ENCODE measurements at regions not wholly inside any gene's neighbourhood (a gene's known extent, or its start where the extent isn't known, plus 50 kb on each side); places are given as distances from the start of the nearest gene placed in this dataset.
A peak's percentile ranks its signal among the peaks of the same experiment; 100 is the strongest.

GRCh38 chr10:130782467-130782866 lies 529.1 kb downstream of the TCERG1L start:
- Histone ChIP-seq H3K4me3 (ENCODE audit: low read length) (no peak overlapping the region), H3K27me3 (ENCODE audit: control insufficient read depth, insufficient read depth) (no peaks in the 10 kb centered on the region), H3K27ac (ENCODE audit: low read length) (no peak overlapping the region), H3K9me3 (ENCODE audit: control insufficient read depth, low read length) (no peaks in the 10 kb centered on the region), H3K4me1 (ENCODE audit: control insufficient read depth, insufficient read depth, low read length) (no peaks in the 10 kb centered on the region)
- WGBS, result 67% methylated on average over 11 of the region's 11 CpGs
- intact Hi-C loops (cut with DNase I), result no loop called here
- DNase-seq, result no peak
- no peak for ATAC-seq

GRCh38 chr10:130784326-130784725 lies 527.2 kb downstream of the TCERG1L start:
- DNase-seq (no peak), ATAC-seq (no peak)
- no peak overlapping the region for H3K27ac ChIP-seq (ENCODE audit: low read length)
- no peaks in the 10 kb centered on the region for H3K27me3 ChIP-seq (ENCODE audit: control insufficient read depth, insufficient read depth)
- no peaks in the 10 kb centered on the region for H3K9me3 ChIP-seq (ENCODE audit: control insufficient read depth, low read length)
- H3K4me1 ChIP-seq (ENCODE audit: control insufficient read depth, insufficient read depth, low read length), result no peaks in the 10 kb centered on the region
- H3K4me3 ChIP-seq (ENCODE audit: low read length), result no peak overlapping the region
- intact Hi-C loops (cut with DNase I), result no loop called here
- 85% methylated on average over 12 of the region's 12 CpGs for WGBS

GRCh38 chr10:130786365-130786966 lies 525.1 kb downstream of the TCERG1L start:
- DNase-seq, result no peak
- H3K27ac ChIP-seq (ENCODE audit: low read length), result no peak overlapping the region
- intact Hi-C loops (cut with DNase I), result no loop called here
- no peak for ATAC-seq
- no peaks in the 10 kb centered on the region for H3K27me3 ChIP-seq (ENCODE audit: control insufficient read depth, insufficient read depth)
- H3K4me3 ChIP-seq (ENCODE audit: low read length), result no peak overlapping the region
- no peaks in the 10 kb centered on the region for H3K9me3 ChIP-seq (ENCODE audit: control insufficient read depth, low read length)
- no peaks in the 10 kb centered on the region for H3K4me1 ChIP-seq (ENCODE audit: control insufficient read depth, insufficient read depth, low read length)
- 76% methylated on average over 20 of the region's 20 CpGs for WGBS

GRCh38 chr10:130787243-130787642 lies 524.3 kb downstream of the TCERG1L start:
- ATAC-seq, result no peak

GRCh38 chr10:130787821-130788220 lies 523.7 kb downstream of the TCERG1L start:
- H3K27me3 ChIP-seq (ENCODE audit: control insufficient read depth, insufficient read depth), result no peaks in the 10 kb centered on the region

More at GRCh38 chr10:130787243-130787642, 524.3 kb downstream of the TCERG1L start:
- no peaks in the 10 kb centered on the region for H3K4me1 ChIP-seq (ENCODE audit: control insufficient read depth, insufficient read depth, low read length)
- 37% methylated on average over 3 of the region's 3 CpGs for WGBS
- no peak overlapping the region for H3K27ac ChIP-seq (ENCODE audit: low read length)
- H3K4me3 ChIP-seq (ENCODE audit: low read length), result no peak overlapping the region
- no peak for DNase-seq
- no peaks in the 10 kb centered on the region for H3K27me3 ChIP-seq (ENCODE audit: control insufficient read depth, insufficient read depth)
- H3K9me3 ChIP-seq (ENCODE audit: control insufficient read depth, low read length), result no peaks in the 10 kb centered on the region
- intact Hi-C loops (cut with DNase I), result no loop called here

GRCh38 chr10:130790339-130790738 lies 521.2 kb downstream of the TCERG1L start:
- Histone ChIP-seq H3K4me3 (ENCODE audit: low read length) (no peak overlapping the region), H3K9me3 (ENCODE audit: control insufficient read depth, low read length) (no peaks in the 10 kb centered on the region), H3K27me3 (ENCODE audit: control insufficient read depth, insufficient read depth) (no peaks in the 10 kb centered on the region), H3K27ac (ENCODE audit: low read length) (no peak overlapping the region), H3K4me1 (ENCODE audit: control insufficient read depth, insufficient read depth, low read length) (no peaks in the 10 kb centered on the region)
- DNase-seq, result no peak
- ATAC-seq, result peak; percentile 42 to 55
- intact Hi-C loops (cut with DNase I), result no loop called here
- WGBS, result 18% methylated on average over 2 of the region's 2 CpGs

More at GRCh38 chr10:130787821-130788220, 523.7 kb downstream of the TCERG1L start:
- Histone ChIP-seq H3K9me3 (ENCODE audit: control insufficient read depth, low read length) (no peaks in the 10 kb centered on the region), H3K27ac (ENCODE audit: low read length) (no peak overlapping the region), H3K4me1 (ENCODE audit: control insufficient read depth, insufficient read depth, low read length) (no peaks in the 10 kb centered on the region), H3K4me3 (ENCODE audit: low read length) (no peak overlapping the region)
- WGBS, result 63% methylated on average over 4 of the region's 4 CpGs
- intact Hi-C loops (cut with DNase I), result no loop called here
- DNase-seq, result no peak
- ATAC-seq, result no peak

- H3K4me1 ChIP-seq (ENCODE audit: control insufficient read depth, insufficient read depth, low read length), result no peaks in the 10 kb centered on the region
- no peak for DNase-seq
- H3K9me3 ChIP-seq (ENCODE audit: control insufficient read depth, low read length), result no peaks in the 10 kb centered on the region
- no peak overlapping the region for H3K4me3 ChIP-seq (ENCODE audit: low read length)
- WGBS, result 81% methylated on average over 15 of the region's 15 CpGs
- H3K27ac ChIP-seq (ENCODE audit: low read length), result no peak overlapping the region
- no peaks in the 10 kb centered on the region for H3K27me3 ChIP-seq (ENCODE audit: control insufficient read depth, insufficient read depth)
- intact Hi-C loops (cut with DNase I), result no loop called here
- ATAC-seq, result no peak
These were observed 519.2 kb downstream of the TCERG1L start for GRCh38 chr10:130792096-130792845.

GRCh38 chr10:130795819-130796218 lies 515.7 kb downstream of the TCERG1L start:
- Histone ChIP-seq H3K9me3 (ENCODE audit: control insufficient read depth, low read length) (no peaks in the 10 kb centered on the region), H3K27me3 (ENCODE audit: control insufficient read depth, insufficient read depth) (no peaks in the 10 kb centered on the region), H3K4me3 (ENCODE audit: low read length) (no peak overlapping the region), H3K4me1 (ENCODE audit: control insufficient read depth, insufficient read depth, low read length) (no peaks in the 10 kb centered on the region), H3K27ac (ENCODE audit: low read length) (no peak overlapping the region)
- ATAC-seq (no peak), DNase-seq (no peak)
- WGBS, result 74% methylated on average over 11 of the region's 11 CpGs
- intact Hi-C loops (cut with DNase I), result no loop called here

GRCh38 chr10:130799532-130799931 lies 512.0 kb downstream of the TCERG1L start:
- intact Hi-C loops (cut with DNase I), result no loop called here
- Histone ChIP-seq H3K27me3 (ENCODE audit: control insufficient read depth, insufficient read depth) (no peaks in the 10 kb centered on the region), H3K9me3 (ENCODE audit: control insufficient read depth, low read length) (no peaks in the 10 kb centered on the region), H3K4me1 (ENCODE audit: control insufficient read depth, insufficient read depth, low read length) (no peaks in the 10 kb centered on the region), H3K27ac (ENCODE audit: low read length) (no peak overlapping the region), H3K4me3 (ENCODE audit: low read length) (no peak overlapping the region)
- WGBS, result 80% methylated on average over 6 of the region's 6 CpGs
- DNase-seq (no peak), ATAC-seq (no peak)

- no peak overlapping the region for H3K27ac ChIP-seq (ENCODE audit: low read length)
- no peaks in the 10 kb centered on the region for H3K4me1 ChIP-seq (ENCODE audit: control insufficient read depth, insufficient read depth, low read length)
- ATAC-seq (no peak), DNase-seq (no peak)
- H3K4me3 ChIP-seq (ENCODE audit: low read length), result no peak overlapping the region
- H3K27me3 ChIP-seq (ENCODE audit: control insufficient read depth, insufficient read depth), result no peaks in the 10 kb centered on the region
- WGBS, result 87% methylated on average over 12 of the region's 12 CpGs
- intact Hi-C loops (cut with DNase I), result no loop called here
- H3K9me3 ChIP-seq (ENCODE audit: control insufficient read depth, low read length), result no peaks in the 10 kb centered on the region
These were observed 511.2 kb downstream of the TCERG1L start for GRCh38 chr10:130800281-130800680.

- 74% methylated on average over 8 of the region's 8 CpGs for whole genome bisulfite sequencing
- H3K9me3 ChIP-seq (ENCODE audit: control insufficient read depth, low read length), result no peaks in the 10 kb centered on the region
- ATAC-seq, result no peak
- H3K4me3 ChIP-seq (ENCODE audit: low read length), result no peak overlapping the region
- H3K4me1 ChIP-seq (ENCODE audit: control insufficient read depth, insufficient read depth, low read length), result no peaks in the 10 kb centered on the region
- no peaks in the 10 kb centered on the region for H3K27me3 ChIP-seq (ENCODE audit: control insufficient read depth, insufficient read depth)
- intact Hi-C loops (cut with DNase I), result no loop called here
- no peak overlapping the region for H3K27ac ChIP-seq (ENCODE audit: low read length)
- DNase-seq, result no peak
These were observed 510.2 kb downstream of the TCERG1L start for GRCh38 chr10:130801276-130801675.
